Upper lobe of left lung (tissue), 6 donors: ENCODE measurements at regions not wholly inside any gene's neighbourhood (a gene's known extent, or its start where the extent isn't known, plus 50 kb on each side); places are given as distances from the start of the nearest gene placed in this dataset.

Experiments
- ATAC-seq, 2 donors: fragments of 200-7000 bp; cut with Tn5 transposase; one replicate each; pipeline ENCODE4 v1.9.1; 2022; ENCODE audit warnings: mild to moderate bottlenecking in 2 of 2, moderate library complexity in 2 of 2; ENCODE audit not compliant: low FRiP score in 2 of 2
- DNase-seq, 2 donors: peaks; one replicate each; pipeline ENCODE4 v3.0.0-alpha.2; 2019 to 2020
- H3K27ac ChIP-seq, 4 donors: fragments of 200-600 bp; sonication (generic); one replicate each; pipeline ENCODE4 v1.5.1; 2016 to 2019
- H3K27me3 ChIP-seq, 4 donors: fragments of 200-600 bp; sonication (generic); one replicate each; pipeline ENCODE4 v1.5.1; 2017 to 2019
- H3K36me3 ChIP-seq, 4 donors: fragments of 200-600 bp; sonication (generic); one replicate each; pipeline ENCODE4 v1.5.1; 2016 to 2019
- H3K4me1 ChIP-seq, 4 donors: fragments of 200-600 bp; sonication (generic); one replicate each; pipeline ENCODE4 v1.5.1; 2018 to 2019
- H3K4me3 ChIP-seq, 4 donors: fragments of 200-600 bp; sonication (generic); one replicate each; pipeline ENCODE4 v1.5.1; 2017 to 2019; ENCODE audit warnings: mild to moderate bottlenecking in 2 of 4, moderate library complexity in 1 of 4
- H3K9me3 ChIP-seq, 4 donors: fragments of 200-600 bp; sonication (generic); one replicate each; pipeline ENCODE4 v1.5.1; 2018 to 2019
- CTCF ChIP-seq, 6 experiments: fragments of 450-650 bp in 4 of 6; fragments of 200-600 bp in 2 of 6; sonication (generic) in 2 of 6; IDR thresholded peaks; one replicate each; pipeline ENCODE4 v1.5.1; 2016 to 2019; ENCODE audit warnings: antibody characterized with exemption in 6 of 6
- EP300 ChIP-seq, 4 donors: sonication (generic); formaldehyde crosslinking; IDR thresholded peaks; one replicate each; pipeline ENCODE4 v1.5.1; 2017; ENCODE audit warnings: antibody characterized with exemption in 4 of 4, control low read depth in 2 of 4
- POLR2A ChIP-seq, 4 donors: fragments of 450-650 bp; IDR thresholded peaks; one replicate each; pipeline ENCODE4 v1.5.1; 2016 to 2017; ENCODE audit warnings: antibody characterized with exemption in 4 of 4, mild to moderate bottlenecking in 2 of 4
- POLR2AphosphoS5 ChIP-seq, 2 donors: sonication (generic); formaldehyde crosslinking; IDR thresholded peaks; one replicate each; pipeline ENCODE4 v1.5.1; 2017; ENCODE audit warnings: antibody characterized with exemption in 2 of 2
- WGBS, 2 donors: methylation state at CpG; one replicate each; pipeline ENCODE4 v1.1.5; 2017 to 2018; 5-methylcytosine and 5-hydroxymethylcytosine counted together
- donor health status: DM: no; HTN: no; CAD: no; lungs with moderate emphysema.
- donor health status: DM: no; HTN: yes; CAD: no; lungs with severe emphysema.

GRCh38 chr7:15781944-15782343 is 95.5 kb upstream of the MEOX2 start:
- no peak for ATAC-seq
- WGBS, 2 donors: 74 to 92% methylated on average over 2 of the region's 2 CpGs

DNA sequence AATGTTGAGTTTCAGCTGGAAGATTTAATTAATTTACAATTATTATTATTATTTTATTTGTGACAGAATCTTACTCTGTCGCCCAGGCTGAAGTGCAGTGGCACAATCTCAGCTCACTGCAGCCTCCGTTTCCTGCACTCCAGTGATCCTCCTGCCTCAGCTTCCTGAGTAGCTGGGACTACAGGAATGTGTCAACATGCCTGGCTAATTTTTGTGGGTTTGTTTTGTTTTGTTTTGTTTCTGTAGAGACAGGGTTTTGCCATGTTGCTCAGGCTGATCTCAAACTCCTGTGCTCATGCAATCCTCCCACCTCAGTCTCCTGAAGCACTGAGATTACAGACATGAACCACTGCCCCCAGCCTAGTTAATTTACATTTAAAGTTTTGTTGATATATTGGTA is 93.8 kb upstream of the MEOX2 start:
- H3K36me3 ChIP-seq: no peaks in the 10 kb centered on the region
- DNase-seq: no peak
- 57 to 70% methylated on average over 2 of the region's 2 CpGs for WGBS, 2 donors
- no peak overlapping the region for H3K27ac ChIP-seq
- no peaks in the 10 kb centered on the region for H3K27me3 ChIP-seq
- ATAC-seq: peak in 1 of 2 donors; percentile 70
- no peaks in the 10 kb centered on the region for H3K4me1 ChIP-seq
- H3K9me3 ChIP-seq: no peaks in the 10 kb centered on the region
- no peak overlapping the region for H3K4me3 ChIP-seq
- TF ChIP-seq POLR2AphosphoS5 (IDR thresholded peaks at IDR 0.05): no peak
- TF ChIP-seq EP300 (IDR thresholded peaks at IDR 0.05): no peak
- TF ChIP-seq POLR2A (IDR thresholded peaks at IDR 0.05): no peak
- no peak for TF ChIP-seq CTCF (IDR thresholded peaks at IDR 0.05)

More at GRCh38 chr7:15781944-15782343, 95.5 kb upstream of the MEOX2 start:
- no peaks in the 10 kb centered on the region for H3K36me3 ChIP-seq
- H3K4me1 ChIP-seq: no peaks in the 10 kb centered on the region
- TF ChIP-seq POLR2AphosphoS5 (IDR thresholded peaks at IDR 0.05) (no peak), CTCF (IDR thresholded peaks at IDR 0.05) (no peak), POLR2A (IDR thresholded peaks at IDR 0.05) (no peak), EP300 (IDR thresholded peaks at IDR 0.05) (no peak)
- no peaks in the 10 kb centered on the region for H3K9me3 ChIP-seq
- H3K4me3 ChIP-seq: no peak overlapping the region
- no peak for DNase-seq
- H3K27me3 ChIP-seq: no peaks in the 10 kb centered on the region
- H3K27ac ChIP-seq: no peak overlapping the region

DNA sequence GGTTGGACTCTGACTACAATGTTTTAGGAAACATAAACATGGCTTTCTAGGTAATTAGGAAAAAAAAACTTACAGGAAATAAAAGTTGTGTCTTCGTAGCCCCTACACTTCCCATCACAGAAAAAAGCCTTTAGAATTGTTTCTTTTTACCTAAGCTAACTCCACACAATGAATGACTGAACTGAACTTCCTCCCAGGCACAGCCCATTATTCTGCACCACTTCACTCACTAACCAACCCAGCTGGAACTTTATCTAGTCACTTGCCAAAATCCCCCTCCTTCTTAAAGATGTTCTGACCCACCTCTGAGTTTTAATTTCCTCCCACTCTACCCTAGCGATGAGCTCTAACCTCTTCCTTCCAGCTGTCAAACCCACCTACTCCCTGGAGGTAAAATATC is 91.7 kb upstream of the MEOX2 start:
- H3K9me3 ChIP-seq: no peaks in the 10 kb centered on the region
- no peaks in the 10 kb centered on the region for H3K27me3 ChIP-seq
- no peaks in the 10 kb centered on the region for H3K36me3 ChIP-seq
- no peak overlapping the region for H3K4me3 ChIP-seq
- ATAC-seq (no peak), DNase-seq (no peak)
- H3K4me1 ChIP-seq: no peaks in the 10 kb centered on the region
- no peak for TF ChIP-seq EP300 (IDR thresholded peaks at IDR 0.05)
- no peak for TF ChIP-seq CTCF (IDR thresholded peaks at IDR 0.05)
- TF ChIP-seq POLR2AphosphoS5 (IDR thresholded peaks at IDR 0.05): no peak
- TF ChIP-seq POLR2A (IDR thresholded peaks at IDR 0.05): no peak
- WGBS, 2 donors: 32 to 43% methylated on average over 2 of the region's 2 CpGs
- no peak overlapping the region for H3K27ac ChIP-seq

DNA sequence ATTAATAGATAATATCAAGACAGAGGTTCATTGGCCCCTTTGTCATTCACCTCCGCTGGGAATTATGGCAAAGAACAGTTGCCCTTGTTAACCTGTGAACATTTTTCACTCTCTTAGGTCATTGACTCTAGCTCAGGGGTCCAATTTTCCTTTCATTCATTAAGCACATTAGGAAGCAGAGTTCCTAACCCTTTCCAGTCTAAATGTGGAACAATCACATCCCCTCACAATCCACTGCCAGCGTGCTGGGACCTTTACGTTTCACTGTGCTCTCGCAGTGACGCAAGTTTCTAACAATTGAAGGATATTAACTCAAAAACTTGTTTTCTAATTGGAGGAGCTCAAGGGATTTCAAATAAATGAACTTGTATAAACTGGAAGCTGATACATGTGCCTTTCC is 79.3 kb upstream of the MEOX2 start:
- ATAC-seq: no peak
- H3K9me3 ChIP-seq: no peaks in the 10 kb centered on the region
- H3K4me3 ChIP-seq: no peak overlapping the region
- H3K4me1 ChIP-seq: no peaks in the 10 kb centered on the region
- H3K27me3 ChIP-seq: no peaks in the 10 kb centered on the region
- no peak for DNase-seq
- 72 to 75% methylated on average over 5 of the region's 5 CpGs for WGBS, 2 donors
- TF ChIP-seq POLR2A (IDR thresholded peaks at IDR 0.05) (no peak), EP300 (IDR thresholded peaks at IDR 0.05) (no peak), POLR2AphosphoS5 (IDR thresholded peaks at IDR 0.05) (no peak), CTCF (IDR thresholded peaks at IDR 0.05) (no peak)
- H3K36me3 ChIP-seq: no peaks in the 10 kb centered on the region
- H3K27ac ChIP-seq: no peak overlapping the region

- Histone ChIP-seq H3K27ac (peak overlapping the region in 1 of 4 donors; percentile 31), H3K4me1 (no peaks in the 10 kb centered on the region), H3K27me3 (no peaks in the 10 kb centered on the region), H3K9me3 (no peaks in the 10 kb centered on the region), H3K4me3 (no peak overlapping the region), H3K36me3 (no peaks in the 10 kb centered on the region)
- peak in 1 of 2 donors; percentile 72 for ATAC-seq
- TF ChIP-seq POLR2A (IDR thresholded peaks at IDR 0.05) (no peak), CTCF (IDR thresholded peaks at IDR 0.05) (no peak), POLR2AphosphoS5 (IDR thresholded peaks at IDR 0.05) (no peak), EP300 (IDR thresholded peaks at IDR 0.05) (no peak)
- DNase-seq: no peak
- 45 to 52% methylated on average over 3 of the region's 3 CpGs for WGBS, 2 donors
Observed at GRCh38 chr7:15764851-15765382, 78.4 kb upstream of the MEOX2 start.
